HFFc6 (cell line): ENCODE measurements at regions not wholly inside any gene's neighbourhood (a gene's known extent, or its start where the extent isn't known, plus 50 kb on each side); places are given as distances from the start of the nearest gene placed in this dataset.
A peak's percentile ranks its signal among the peaks of the same experiment; 100 is the strongest.

Experiments used
- DNase-seq: peaks from one replicate; pipeline ENCODE4 v3.0.0-alpha.2; 2018
- H3K27ac Mint-ChIP-seq: 2 replicates; pipeline ENCODE4 v1.8.0; 2020; ENCODE audit warnings: mild to moderate bottlenecking, mixed read lengths
- H3K27me3 Mint-ChIP-seq: 2 replicates; pipeline ENCODE4 v1.8.0; 2021; ENCODE audit warnings: mild to moderate bottlenecking, moderate library complexity, mixed read lengths; ENCODE audit not compliant: insufficient read depth
- H3K36me3 Mint-ChIP-seq: 2 replicates; pipeline ENCODE4 v1.8.0; 2021; ENCODE audit warnings: low read depth, mixed read lengths
- H3K4me1 Mint-ChIP-seq: 2 replicates; pipeline ENCODE4 v1.8.0; 2020; ENCODE audit warnings: low read depth, mixed read lengths
- H3K4me3 Mint-ChIP-seq: 2 replicates; pipeline ENCODE4 v1.8.0; 2020; ENCODE audit warnings: mild to moderate bottlenecking, moderate library complexity, mixed read lengths
- H3K9me3 Mint-ChIP-seq: 2 replicates; pipeline ENCODE4 v1.8.0; 2020; ENCODE audit warnings: mild to moderate bottlenecking, mixed read lengths
- CTCF ChIP-seq: fragments of 200-600 bp; sonication (generic); IDR thresholded peaks from 2 replicates; pipeline ENCODE4 v1.5.0; 2021; ENCODE audit warnings: antibody characterized with exemption, mild to moderate bottlenecking

GRCh38 chr5:6837095-6837494 lies 123.9 kb downstream of the TENT4A start:
- Mint-ChIP-seq H3K4me3 (no peak overlapping the region), H3K27ac (no peak overlapping the region), H3K27me3 (peaks cover 4% of the 10 kb centered on the region; the same call in 1 of the 2 replicates), H3K9me3 (peaks cover 15% of the 10 kb centered on the region), H3K4me1 (0 out of 2 replicates have a peak, but pooled peaks cover 7% of the 10 kb centered on the region), H3K36me3 (no peaks in the 10 kb centered on the region)
- no peak for DNase-seq
- no peak for TF ChIP-seq CTCF

DNA sequence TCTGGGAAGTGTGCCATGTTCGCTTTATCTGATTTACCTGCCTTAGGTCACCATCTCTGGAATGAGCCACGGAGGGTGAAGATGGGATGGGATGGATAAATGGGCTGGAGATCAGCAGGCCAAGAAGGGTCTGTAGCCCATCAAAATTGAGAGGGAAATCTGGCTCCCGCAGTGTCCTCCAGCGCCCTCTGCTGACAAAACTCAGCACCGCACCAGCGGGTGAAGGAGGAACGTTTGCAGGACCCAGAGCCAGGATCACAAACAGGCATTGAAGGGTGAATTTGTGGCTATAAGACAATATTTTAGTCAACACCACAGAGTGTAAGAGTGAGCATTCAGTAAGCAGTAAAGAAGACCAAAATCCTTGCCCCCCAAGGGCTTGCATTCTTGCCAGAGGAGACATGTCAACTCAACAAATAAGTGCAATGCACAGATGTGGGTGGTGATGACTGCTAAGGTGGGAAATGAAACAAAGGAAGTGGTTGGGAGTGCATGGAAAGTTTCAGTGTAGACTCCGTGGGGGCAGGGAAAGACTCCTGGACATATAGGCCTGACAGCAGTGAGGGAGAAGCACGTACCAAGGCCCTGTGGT lies 124.4 kb downstream of the TENT4A start:
- no peak for DNase-seq
- H3K4me3 Mint-ChIP-seq, result no peak overlapping the region
- H3K27me3 Mint-ChIP-seq, result peaks cover 4% of the 10 kb centered on the region; the same call in 1 of the 2 replicates
- peak; percentile 63 for TF ChIP-seq CTCF
- H3K9me3 Mint-ChIP-seq, result peaks cover 15% of the 10 kb centered on the region
- no peak overlapping the region for H3K27ac Mint-ChIP-seq
- H3K36me3 Mint-ChIP-seq, result no peaks in the 10 kb centered on the region
- H3K4me1 Mint-ChIP-seq, result 0 out of 2 replicates have a peak, but pooled peaks cover 6% of the 10 kb centered on the region

DNA sequence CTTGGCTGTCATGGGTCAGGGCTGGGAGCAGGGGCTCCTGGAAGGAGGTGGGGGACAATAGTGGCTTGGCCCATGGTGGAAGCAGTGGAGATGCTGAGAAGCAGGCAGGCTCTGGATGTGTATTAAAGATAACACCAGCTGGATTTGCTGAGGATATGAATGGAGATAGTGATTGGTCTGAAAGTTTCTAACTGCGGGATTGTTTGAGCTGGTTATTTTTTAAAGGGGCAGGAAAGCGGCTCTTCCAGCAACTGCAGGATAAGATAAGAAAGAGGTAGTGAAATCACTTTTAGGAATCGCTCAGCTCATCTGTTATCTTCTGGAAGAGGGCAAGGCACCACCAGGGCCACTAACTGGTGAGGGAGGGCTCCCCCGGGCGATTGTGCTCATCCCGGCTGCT lies 125.5 kb downstream of the TENT4A start:
- Mint-ChIP-seq H3K27ac (no peak overlapping the region), H3K4me1 (no peaks in the 10 kb centered on the region)
- TF ChIP-seq CTCF, result no peak

DNA sequence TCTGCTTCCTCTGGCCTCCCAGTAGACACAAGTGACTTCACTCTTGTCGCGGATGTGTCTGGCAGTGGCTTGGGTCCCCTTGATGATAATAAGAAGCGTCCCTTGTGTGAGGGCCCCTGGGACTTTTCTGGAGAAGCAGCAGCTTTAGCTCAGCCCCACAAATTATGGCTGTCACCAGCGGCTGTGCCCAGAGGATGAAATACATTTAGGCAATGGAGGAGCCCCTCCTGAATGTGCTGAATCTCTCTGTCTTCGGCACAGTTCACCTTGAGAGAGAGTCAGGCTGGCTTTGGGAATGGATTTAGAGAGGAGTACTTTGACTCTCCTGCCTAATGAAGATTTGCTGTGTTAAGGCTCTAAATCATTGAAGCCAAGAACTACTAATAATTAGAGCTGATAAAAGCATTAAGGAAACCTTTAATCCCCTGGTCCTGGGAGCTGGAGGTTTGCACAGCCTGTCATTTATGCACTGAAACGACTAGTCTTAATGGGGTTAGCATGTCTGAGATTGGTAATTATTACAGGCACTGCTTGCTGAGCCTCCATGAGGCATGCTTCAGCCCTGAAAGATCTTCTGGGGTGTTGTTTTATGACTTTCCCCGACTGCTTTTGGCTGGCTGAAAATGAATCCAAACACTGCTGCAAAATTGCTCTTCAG lies 127.0 kb downstream of the TENT4A start:
- Mint-ChIP-seq H3K9me3 (peaks cover 8% of the 10 kb centered on the region), H3K4me1 (no peaks in the 10 kb centered on the region), H3K27me3 (peaks cover 9% of the 10 kb centered on the region), H3K4me3 (no peak overlapping the region), H3K27ac (no peak overlapping the region), H3K36me3 (no peaks in the 10 kb centered on the region)
- no peak for DNase-seq
- no peak for TF ChIP-seq CTCF

More for the DNA sequence above, 125.5 kb downstream of the TENT4A start:
- Mint-ChIP-seq H3K27me3 (peaks cover 4% of the 10 kb centered on the region; the same call in 1 of the 2 replicates), H3K9me3 (peaks cover 15% of the 10 kb centered on the region), H3K4me3 (no peak overlapping the region), H3K36me3 (no peaks in the 10 kb centered on the region)
- DNase-seq, result no peak

GRCh38 chr5:6843335-6843734 lies 130.1 kb downstream of the TENT4A start:
- Mint-ChIP-seq H3K27ac (no peak overlapping the region), H3K9me3 (peaks cover 4% of the 10 kb centered on the region; the same call in 1 of the 2 replicates), H3K4me3 (no peak overlapping the region), H3K36me3 (no peaks in the 10 kb centered on the region), H3K27me3 (peaks cover 6% of the 10 kb centered on the region; the same call in 1 of the 2 replicates), H3K4me1 (no peaks in the 10 kb centered on the region)
- TF ChIP-seq CTCF, result no peak
- DNase-seq, result no peak
